HG02610 (cell line): ENCODE measurements at regions not wholly inside any gene's neighbourhood (a gene's known extent, or its start where the extent isn't known, plus 50 kb on each side); places are given as distances from the start of the nearest gene placed in this dataset.
A peak's percentile ranks its signal among the peaks of the same experiment; 100 is the strongest.
"Not testable (repeated sequence)": the region's sequence is repeated elsewhere in the genome, so short reads cannot be mapped to it uniquely, and the experiment has no call there.

Experiments used
- ATAC-seq: cut with Tn5 transposase; IDR thresholded peaks from one replicate; pipeline ENCODE4 v1.9.1; 2021; ENCODE audit warnings: mild to moderate bottlenecking, moderate library complexity; ENCODE audit not compliant: unreplicated experiment

- no peak for ATAC-seq
Observed at GRCh38 chr15:35914573-35914972, 368.6 kb upstream of the DPH6 start.

- no peak for ATAC-seq
Observed at GRCh38 chr15:35921046-35921445, 375.1 kb upstream of the DPH6 start.

GRCh38 chr15:35925275-35926006, 379.5 kb upstream of the DPH6 start:
- no peak for ATAC-seq

GRCh38 chr15:35926007-35926380, 380.0 kb upstream of the DPH6 start:
- ATAC-seq, result no peak

GRCh38 chr15:35928847-35929246, 382.9 kb upstream of the DPH6 start:
- no peak for ATAC-seq

- ATAC-seq, result peak; percentile 75
Observed at GRCh38 chr15:35929740-35930444, 383.9 kb upstream of the DPH6 start.

- ATAC-seq, result no peak
Observed at GRCh38 chr15:35931799-35932341, 385.9 kb upstream of the DPH6 start.

- ATAC-seq, result no peak
Observed at GRCh38 chr15:35932531-35932930, 386.6 kb upstream of the DPH6 start.

GRCh38 chr15:35933531-35933930, 387.6 kb upstream of the DPH6 start:
- no peak for ATAC-seq

- ATAC-seq, result no peak
Observed at GRCh38 chr15:35934383-35935049, 388.6 kb upstream of the DPH6 start.

GRCh38 chr15:35936284-35936683, 390.3 kb upstream of the DPH6 start:
- ATAC-seq, result no peak

GRCh38 chr15:35937380-35937779, 391.4 kb upstream of the DPH6 start:
- ATAC-seq, result no peak

- no peak for ATAC-seq
Observed at GRCh38 chr15:35944945-35945585, 399.1 kb upstream of the DPH6 start.

GRCh38 chr15:35953424-35953823, 407.5 kb upstream of the DPH6 start:
- no peak for ATAC-seq

GRCh38 chr15:35956056-35956455, 410.1 kb upstream of the DPH6 start:
- ATAC-seq, result no peak

GRCh38 chr15:35958021-35958420, 412.1 kb upstream of the DPH6 start:
- ATAC-seq, result no peak

- ATAC-seq, result no peak
Observed at GRCh38 chr15:35958975-35959374, 413.0 kb upstream of the DPH6 start.

- ATAC-seq, result no peak
Observed at GRCh38 chr15:35963326-35963725, 417.4 kb upstream of the DPH6 start.

GRCh38 chr15:35966781-35967180, 420.8 kb upstream of the DPH6 start:
- no peak for ATAC-seq

- ATAC-seq, result not testable (repeated sequence)
Observed at GRCh38 chr15:35967968-35968367, 422.0 kb upstream of the DPH6 start.

- ATAC-seq, result no peak
Observed at GRCh38 chr15:35973029-35973428, 427.1 kb upstream of the DPH6 start.
